ENCODE measurements at regions not wholly inside any gene's neighbourhood (a gene's known extent, or its start where the extent isn't known, plus 50 kb on each side); places are given as distances from the start of the nearest gene placed in this dataset.
A peak's percentile ranks its signal among the peaks of the same experiment; 100 is the strongest.

- TF ChIP-seq ZBTB33 (IDR thresholded peaks at IDR 0.05) = no peak
Measured at GRCh38 chr5:164593982-164594381, 1088.6 kb downstream of the MAT2B start (continued).

- Histone ChIP-seq H3K4me1 (ENCODE audit: control insufficient read depth in 4 of 4, insufficient read depth in 4 of 4, low read length in 3 of 4) (no peaks in the 10 kb centered on the region), H3K27ac (ENCODE audit: low read depth in 1 of 2, low read length in 2 of 2) (no peak overlapping the region), H3K36me3 (ENCODE audit: control insufficient read depth in 4 of 4, insufficient read depth in 3 of 4, low read depth in 1 of 4, low read length in 3 of 4) (no peaks in the 10 kb centered on the region), H3K9me3 (ENCODE audit: control insufficient read depth in 4 of 4, low read length in 3 of 4) (peaks cover 0 to 3% (median 0%) of the 10 kb centered on the region in 4 donors), H3K4me3 (ENCODE audit: low read depth in 1 of 3, low read length in 3 of 3) (no peak overlapping the region), H3K27me3 (ENCODE audit: control insufficient read depth in 4 of 4, insufficient read depth in 4 of 4, low read length in 3 of 4) (peaks cover 0 to 4% (median 0%) of the 10 kb centered on the region in 4 donors), H3K9ac (ENCODE audit: low read depth in 1 of 2, low read length in 2 of 2) (no peak overlapping the region)
- no peak for DNase-seq (ENCODE audit: low spot score)
- WGBS = 41% methylated on average over 5 of the region's 5 CpGs
- TF ChIP-seq SP1 (IDR thresholded peaks at IDR 0.05) = no peak
Measured at GRCh38 chr5:164597293-164597900, 1092.0 kb downstream of the MAT2B start.

GRCh38 chr5:164600274-164600673 is 1094.9 kb downstream of the MAT2B start:
- Histone ChIP-seq H3K9me3 (ENCODE audit: control insufficient read depth in 4 of 4, low read length in 3 of 4) (peaks cover 0 to 3% (median 0%) of the 10 kb centered on the region in 4 donors), H3K4me3 (ENCODE audit: low read depth in 1 of 3, low read length in 3 of 3) (no peak overlapping the region), H3K9ac (ENCODE audit: low read depth in 1 of 2, low read length in 2 of 2) (peak overlapping the region in 1 of 2 donors; percentile 6), H3K27me3 (ENCODE audit: control insufficient read depth in 4 of 4, insufficient read depth in 4 of 4, low read length in 3 of 4) (peaks cover 0 to 4% (median 0%) of the 10 kb centered on the region in 4 donors), H3K36me3 (ENCODE audit: control insufficient read depth in 4 of 4, insufficient read depth in 3 of 4, low read depth in 1 of 4, low read length in 3 of 4) (no peaks in the 10 kb centered on the region), H3K27ac (ENCODE audit: low read depth in 1 of 2, low read length in 2 of 2) (no peak overlapping the region), H3K4me1 (ENCODE audit: control insufficient read depth in 4 of 4, insufficient read depth in 4 of 4, low read length in 3 of 4) (no peaks in the 10 kb centered on the region)
- TF ChIP-seq FOXA2 (IDR thresholded peaks at IDR 0.05) (no peak), REST (IDR thresholded peaks at IDR 0.05) (no peak), HNF4A (conservative IDR thresholded peaks at IDR 0.05) (no peak), CTCF (IDR thresholded peaks at IDR 0.05; ENCODE audit: low read depth, low read length, missing input control) (no peak), YY1 (IDR thresholded peaks at IDR 0.05) (no peak), JUND (IDR thresholded peaks at IDR 0.05) (no peak), HNF4G (IDR thresholded peaks at IDR 0.05) (no peak), ZBTB33 (IDR thresholded peaks at IDR 0.05) (no peak), NR2F2 (IDR thresholded peaks at IDR 0.05) (no peak), ATF3 (IDR thresholded peaks at IDR 0.05) (no peak), TAF1 (conservative IDR thresholded peaks at IDR 0.05) (no peak), RAD21 (IDR thresholded peaks at IDR 0.05) (no peak), FOXA1 (IDR thresholded peaks at IDR 0.05) (no peak), GABPA (IDR thresholded peaks at IDR 0.05 in 1 of 2, conservative IDR thresholded peaks at IDR 0.05 in 1 of 2) (no peak)
- 41% methylated on average over 2 of the region's 2 CpGs for WGBS
- no peak for DNase-seq (ENCODE audit: low spot score)

All from liver (tissue), 8 donors.